ENCODE measurements at regions not wholly inside any gene's neighbourhood (a gene's known extent, or its start where the extent isn't known, plus 50 kb on each side); places are given as distances from the start of the nearest gene placed in this dataset.

- Histone ChIP-seq H3K4me3 (no peak overlapping the region), H3K27ac (no peak overlapping the region), H3K9me3 (ENCODE audit: low read depth, low read length) (no peaks in the 10 kb centered on the region), H3K36me3 (ENCODE audit: insufficient read depth, low read length) (no peaks in the 10 kb centered on the region), H3K9ac (ENCODE audit: insufficient read length) (no peak overlapping the region)
- TF ChIP-seq FOXP2 (optimal IDR thresholded peaks at IDR 0.05; ENCODE audit: control extremely low read depth, extremely low read length, insufficient read depth) = no peak
- TF ChIP-seq EZH2 (IDR thresholded peaks at IDR 0.05) = no peak
- TF ChIP-seq POLR2AphosphoS5 (IDR thresholded peaks at IDR 0.05; ENCODE audit: borderline replicate concordance, low read depth, low read length) = no peak
- no peak for DNase-seq (ENCODE audit: low read depth, low spot score)
These were observed 909.4 kb downstream of the ADGRL2 start for GRCh38 chr1:82710091-82710490.

- Histone ChIP-seq H3K4me3 (no peak overlapping the region), H3K36me3 (ENCODE audit: insufficient read depth, low read length) (no peaks in the 10 kb centered on the region), H3K9ac (ENCODE audit: insufficient read length) (no peak overlapping the region), H3K27ac (no peak overlapping the region), H3K9me3 (ENCODE audit: low read depth, low read length) (no peaks in the 10 kb centered on the region)
- DNase-seq (ENCODE audit: low read depth, low spot score) = no peak
- no peak for TF ChIP-seq EZH2 (IDR thresholded peaks at IDR 0.05)
- TF ChIP-seq POLR2AphosphoS5 (IDR thresholded peaks at IDR 0.05; ENCODE audit: borderline replicate concordance, low read depth, low read length) = no peak
- TF ChIP-seq FOXP2 (optimal IDR thresholded peaks at IDR 0.05; ENCODE audit: control extremely low read depth, extremely low read length, insufficient read depth) = no peak
These were observed 906.9 kb downstream of the ADGRL2 start for GRCh38 chr1:82707681-82708080.

- TF ChIP-seq FOXP2 (optimal IDR thresholded peaks at IDR 0.05; ENCODE audit: control extremely low read depth, extremely low read length, insufficient read depth) = no peak
- TF ChIP-seq POLR2AphosphoS5 (IDR thresholded peaks at IDR 0.05; ENCODE audit: borderline replicate concordance, low read depth, low read length) = no peak
- no peak for TF ChIP-seq EZH2 (IDR thresholded peaks at IDR 0.05)
- no peak for DNase-seq (ENCODE audit: low read depth, low spot score)
- no peak overlapping the region for H3K9ac ChIP-seq (ENCODE audit: insufficient read length)
- H3K9me3 ChIP-seq (ENCODE audit: low read depth, low read length) = no peaks in the 10 kb centered on the region
- H3K36me3 ChIP-seq (ENCODE audit: insufficient read depth, low read length) = no peaks in the 10 kb centered on the region
- no peak overlapping the region for H3K27ac ChIP-seq
- no peak overlapping the region for H3K4me3 ChIP-seq
These were observed 906.0 kb downstream of the ADGRL2 start for GRCh38 chr1:82706741-82707140.

- TF ChIP-seq POLR2AphosphoS5 (IDR thresholded peaks at IDR 0.05; ENCODE audit: borderline replicate concordance, low read depth, low read length) (no peak), EZH2 (IDR thresholded peaks at IDR 0.05) (no peak), FOXP2 (optimal IDR thresholded peaks at IDR 0.05; ENCODE audit: control extremely low read depth, extremely low read length, insufficient read depth) (no peak)
- Histone ChIP-seq H3K9me3 (ENCODE audit: low read depth, low read length) (no peaks in the 10 kb centered on the region), H3K4me3 (no peak overlapping the region), H3K27ac (no peak overlapping the region), H3K36me3 (ENCODE audit: insufficient read depth, low read length) (no peaks in the 10 kb centered on the region), H3K9ac (ENCODE audit: insufficient read length) (no peak overlapping the region)
- no peak for DNase-seq (ENCODE audit: low read depth, low spot score)
These were observed 904.2 kb downstream of the ADGRL2 start for GRCh38 chr1:82704966-82705365.

GRCh38 chr1:82704393-82704792 is 903.7 kb downstream of the ADGRL2 start:
- no peak overlapping the region for H3K4me3 ChIP-seq
- no peak for DNase-seq (ENCODE audit: low read depth, low spot score)
- H3K9me3 ChIP-seq (ENCODE audit: low read depth, low read length) = no peaks in the 10 kb centered on the region
- no peak overlapping the region for H3K9ac ChIP-seq (ENCODE audit: insufficient read length)
- no peak for TF ChIP-seq POLR2AphosphoS5 (IDR thresholded peaks at IDR 0.05; ENCODE audit: borderline replicate concordance, low read depth, low read length)
- TF ChIP-seq EZH2 (IDR thresholded peaks at IDR 0.05) = no peak
- no peak for TF ChIP-seq FOXP2 (optimal IDR thresholded peaks at IDR 0.05; ENCODE audit: control extremely low read depth, extremely low read length, insufficient read depth)
- H3K36me3 ChIP-seq (ENCODE audit: insufficient read depth, low read length) = no peaks in the 10 kb centered on the region
- no peak overlapping the region for H3K27ac ChIP-seq

- H3K9ac ChIP-seq (ENCODE audit: insufficient read length) = no peak overlapping the region
- DNase-seq (ENCODE audit: low read depth, low spot score) = no peak
- H3K36me3 ChIP-seq (ENCODE audit: insufficient read depth, low read length) = no peaks in the 10 kb centered on the region
- no peak overlapping the region for H3K27ac ChIP-seq
- TF ChIP-seq EZH2 (IDR thresholded peaks at IDR 0.05) (no peak), POLR2AphosphoS5 (IDR thresholded peaks at IDR 0.05; ENCODE audit: borderline replicate concordance, low read depth, low read length) (no peak), FOXP2 (optimal IDR thresholded peaks at IDR 0.05; ENCODE audit: control extremely low read depth, extremely low read length, insufficient read depth) (no peak)
- H3K9me3 ChIP-seq (ENCODE audit: low read depth, low read length) = no peaks in the 10 kb centered on the region
- no peak overlapping the region for H3K4me3 ChIP-seq
These were observed 903.2 kb downstream of the ADGRL2 start for GRCh38 chr1:82703951-82704350.

GRCh38 chr1:82700476-82700875 is 899.7 kb downstream of the ADGRL2 start:
- no peak overlapping the region for H3K27ac ChIP-seq
- no peak for DNase-seq (ENCODE audit: low read depth, low spot score)

GRCh38 chr1:82697965-82698364 is 897.2 kb downstream of the ADGRL2 start:
- no peaks in the 10 kb centered on the region for H3K36me3 ChIP-seq (ENCODE audit: insufficient read depth, low read length)
- DNase-seq (ENCODE audit: low read depth, low spot score) = no peak
- no peak for TF ChIP-seq EZH2 (IDR thresholded peaks at IDR 0.05)
- TF ChIP-seq POLR2AphosphoS5 (IDR thresholded peaks at IDR 0.05; ENCODE audit: borderline replicate concordance, low read depth, low read length) = no peak
- TF ChIP-seq FOXP2 (optimal IDR thresholded peaks at IDR 0.05; ENCODE audit: control extremely low read depth, extremely low read length, insufficient read depth) = no peak
- H3K9ac ChIP-seq (ENCODE audit: insufficient read length) = no peak overlapping the region
- H3K27ac ChIP-seq = no peak overlapping the region
- no peak overlapping the region for H3K4me3 ChIP-seq
- no peaks in the 10 kb centered on the region for H3K9me3 ChIP-seq (ENCODE audit: low read depth, low read length)

More at GRCh38 chr1:82700476-82700875, 899.7 kb downstream of the ADGRL2 start:
- no peaks in the 10 kb centered on the region for H3K9me3 ChIP-seq (ENCODE audit: low read depth, low read length)
- no peaks in the 10 kb centered on the region for H3K36me3 ChIP-seq (ENCODE audit: insufficient read depth, low read length)
- H3K9ac ChIP-seq (ENCODE audit: insufficient read length) = no peak overlapping the region
- TF ChIP-seq FOXP2 (optimal IDR thresholded peaks at IDR 0.05; ENCODE audit: control extremely low read depth, extremely low read length, insufficient read depth) = no peak
- no peak for TF ChIP-seq EZH2 (IDR thresholded peaks at IDR 0.05)
- no peak for TF ChIP-seq POLR2AphosphoS5 (IDR thresholded peaks at IDR 0.05; ENCODE audit: borderline replicate concordance, low read depth, low read length)
- H3K4me3 ChIP-seq = no peak overlapping the region

- Histone ChIP-seq H3K4me3 (no peak overlapping the region), H3K9me3 (ENCODE audit: low read depth, low read length) (no peaks in the 10 kb centered on the region), H3K9ac (ENCODE audit: insufficient read length) (no peak overlapping the region), H3K36me3 (ENCODE audit: insufficient read depth, low read length) (no peaks in the 10 kb centered on the region), H3K27ac (no peak overlapping the region)
- TF ChIP-seq POLR2AphosphoS5 (IDR thresholded peaks at IDR 0.05; ENCODE audit: borderline replicate concordance, low read depth, low read length) = no peak
- TF ChIP-seq FOXP2 (optimal IDR thresholded peaks at IDR 0.05; ENCODE audit: control extremely low read depth, extremely low read length, insufficient read depth) = no peak
- no peak for TF ChIP-seq EZH2 (IDR thresholded peaks at IDR 0.05)
- no peak for DNase-seq (ENCODE audit: low read depth, low spot score)
These were observed 894.7 kb downstream of the ADGRL2 start for GRCh38 chr1:82695443-82695842.

Data from SK-N-MC (cell line).